GM23338 (cell line): ENCODE measurements at regions not wholly inside any gene's neighbourhood (a gene's known extent, or its start where the extent isn't known, plus 50 kb on each side); places are given as distances from the start of the nearest gene placed in this dataset.
"Not testable (repeated sequence)": the region's sequence is repeated elsewhere in the genome, so short reads cannot be mapped to it uniquely, and the experiment has no call there.

Source experiments
- ATAC-seq: fragments of 200-7000 bp; cut with Tn5 transposase; 3 replicates; pipeline ENCODE4 v1.9.1; 2020
- DNase-seq: peaks from one replicate; pipeline ENCODE4 v3.0.0-alpha.2; 2015; ENCODE audit warnings: low spot score
- H2AFZ ChIP-seq: fragments of 200-600 bp; sonication (generic); 2 replicates; pipeline ENCODE4 v1.8.0; 2016; ENCODE audit warnings: antibody characterized with exemption, mild to moderate bottlenecking, moderate library complexity
- H3F3A ChIP-seq: fragments of 200-600 bp; sonication (generic); replicated peaks from 2 replicates; pipeline ENCODE4 v1.8.0; 2017; ENCODE audit warnings: antibody characterized with exemption, mixed run types, low read depth
- H3K27ac ChIP-seq: fragments of 200-600 bp; sonication (generic); 2 replicates; pipeline ENCODE4 v1.6.1; 2016; ENCODE audit warnings: low read depth
- H3K27me3 ChIP-seq: fragments of 200-600 bp; sonication (generic); 2 replicates; pipeline ENCODE4 v1.8.0; 2016; ENCODE audit warnings: mild to moderate bottlenecking, mixed run types, moderate library complexity; ENCODE audit not compliant: insufficient read depth
- H3K36me3 ChIP-seq: fragments of 200-600 bp; sonication (generic); 2 replicates; pipeline ENCODE4 v1.8.0; 2016; ENCODE audit warnings: mild to moderate bottlenecking; ENCODE audit not compliant: insufficient read depth
- H3K4me1 ChIP-seq: fragments of 200-600 bp; sonication (generic); 2 replicates; pipeline ENCODE4 v1.8.0; 2016; ENCODE audit warnings: mild to moderate bottlenecking, moderate library complexity; ENCODE audit not compliant: insufficient read depth
- H3K4me2 ChIP-seq: fragments of 200-600 bp; sonication (generic); 2 replicates; pipeline ENCODE4 v1.7.1; 2017; ENCODE audit warnings: mixed run types
- H3K4me3 ChIP-seq: fragments of 200-600 bp; sonication (generic); 2 replicates; pipeline ENCODE4 v1.6.1; 2016; ENCODE audit warnings: mixed run types
- H3K79me2 ChIP-seq: fragments of 200-600 bp; sonication (generic); replicated peaks from 2 replicates; pipeline ENCODE4 v1.8.0; 2017; ENCODE audit warnings: mild to moderate bottlenecking; ENCODE audit not compliant: insufficient read depth
- H3K9me2 ChIP-seq: fragments of 200-600 bp; sonication (generic); 2 replicates; pipeline ENCODE4 v1.8.0; 2017; ENCODE audit not compliant: insufficient read depth
- H4K20me1 ChIP-seq: fragments of 200-600 bp; sonication (generic); replicated peaks from 2 replicates; pipeline ENCODE4 v1.8.0; 2017; ENCODE audit warnings: mild to moderate bottlenecking; ENCODE audit not compliant: insufficient read depth
- H3K27ac Mint-ChIP-seq: 2 replicates; pipeline ENCODE4 v1.8.0; 2020; ENCODE audit warnings: inconsistent platforms, mild to moderate bottlenecking, moderate library complexity, mixed read lengths
- H3K27me3 Mint-ChIP-seq: 3 replicates; pipeline ENCODE4 v1.8.0; 2022; ENCODE audit warnings: low read depth, mild to moderate bottlenecking, moderate library complexity, mixed read lengths, inconsistent platforms; ENCODE audit not compliant: insufficient read depth, poor library complexity
- H3K36me3 Mint-ChIP-seq: 3 replicates; pipeline ENCODE4 v1.8.0; 2021; ENCODE audit warnings: low read depth, mild to moderate bottlenecking, inconsistent platforms, moderate library complexity, mixed read lengths
- H3K4me1 Mint-ChIP-seq: 3 replicates; pipeline ENCODE4 v1.8.0; 2020; ENCODE audit warnings: mild to moderate bottlenecking, inconsistent platforms, mixed read lengths
- H3K4me3 Mint-ChIP-seq: 3 replicates; pipeline ENCODE4 v1.8.0; 2021; ENCODE audit warnings: moderate library complexity, mild to moderate bottlenecking, inconsistent platforms, mixed read lengths
- H3K9me3 Mint-ChIP-seq: 3 replicates; pipeline ENCODE4 v1.8.0; 2020; ENCODE audit warnings: moderate library complexity, mild to moderate bottlenecking, inconsistent platforms, mixed read lengths
- ETS1 ChIP-seq: IDR thresholded peaks from 2 replicates; pipeline ENCODE4 v1.6.1; 2016; ENCODE audit warnings: antibody characterized with exemption
- EZH2phosphoT487 ChIP-seq: fragments of 200-600 bp; sonication (generic); IDR thresholded peaks from one replicate; pipeline ENCODE4 v1.8.1; 2018; ENCODE audit warnings: antibody characterized with exemption; ENCODE audit not compliant: unreplicated experiment
- JUNB ChIP-seq: IDR thresholded peaks from one replicate; pipeline ENCODE4 v1.6.1; 2016; ENCODE audit warnings: antibody characterized with exemption; ENCODE audit not compliant: unreplicated experiment
- NANOG ChIP-seq: IDR thresholded peaks from 2 replicates; pipeline ENCODE4 v1.6.1; 2016; ENCODE audit warnings: antibody characterized with exemption, borderline replicate concordance
- POLR2AphosphoS5 ChIP-seq: IDR thresholded peaks from 2 replicates; pipeline ENCODE4 v1.6.1; 2016; ENCODE audit warnings: antibody characterized with exemption, low read depth
- STAT1 ChIP-seq: IDR thresholded peaks from one replicate; pipeline ENCODE4 v1.6.1; 2016; ENCODE audit warnings: antibody characterized with exemption; ENCODE audit not compliant: unreplicated experiment
- TF ChIP-seq, protein P1 (sequence below): IDR thresholded peaks from one replicate; pipeline ENCODE4 v1.6.1; 2018; ENCODE audit warnings: antibody characterized with exemption; ENCODE audit not compliant: unreplicated experiment

GRCh38 chr20:24855848-24856247 lies 93.2 kb upstream of the CST7 start (continued):
- TF ChIP-seq, protein P1, sequence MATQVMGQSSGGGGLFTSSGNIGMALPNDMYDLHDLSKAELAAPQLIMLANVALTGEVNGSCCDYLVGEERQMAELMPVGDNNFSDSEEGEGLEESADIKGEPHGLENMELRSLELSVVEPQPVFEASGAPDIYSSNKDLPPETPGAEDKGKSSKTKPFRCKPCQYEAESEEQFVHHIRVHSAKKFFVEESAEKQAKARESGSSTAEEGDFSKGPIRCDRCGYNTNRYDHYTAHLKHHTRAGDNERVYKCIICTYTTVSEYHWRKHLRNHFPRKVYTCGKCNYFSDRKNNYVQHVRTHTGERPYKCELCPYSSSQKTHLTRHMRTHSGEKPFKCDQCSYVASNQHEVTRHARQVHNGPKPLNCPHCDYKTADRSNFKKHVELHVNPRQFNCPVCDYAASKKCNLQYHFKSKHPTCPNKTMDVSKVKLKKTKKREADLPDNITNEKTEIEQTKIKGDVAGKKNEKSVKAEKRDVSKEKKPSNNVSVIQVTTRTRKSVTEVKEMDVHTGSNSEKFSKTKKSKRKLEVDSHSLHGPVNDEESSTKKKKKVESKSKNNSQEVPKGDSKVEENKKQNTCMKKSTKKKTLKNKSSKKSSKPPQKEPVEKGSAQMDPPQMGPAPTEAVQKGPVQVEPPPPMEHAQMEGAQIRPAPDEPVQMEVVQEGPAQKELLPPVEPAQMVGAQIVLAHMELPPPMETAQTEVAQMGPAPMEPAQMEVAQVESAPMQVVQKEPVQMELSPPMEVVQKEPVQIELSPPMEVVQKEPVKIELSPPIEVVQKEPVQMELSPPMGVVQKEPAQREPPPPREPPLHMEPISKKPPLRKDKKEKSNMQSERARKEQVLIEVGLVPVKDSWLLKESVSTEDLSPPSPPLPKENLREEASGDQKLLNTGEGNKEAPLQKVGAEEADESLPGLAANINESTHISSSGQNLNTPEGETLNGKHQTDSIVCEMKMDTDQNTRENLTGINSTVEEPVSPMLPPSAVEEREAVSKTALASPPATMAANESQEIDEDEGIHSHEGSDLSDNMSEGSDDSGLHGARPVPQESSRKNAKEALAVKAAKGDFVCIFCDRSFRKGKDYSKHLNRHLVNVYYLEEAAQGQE: no peak
- TF ChIP-seq STAT1 (no peak), JUNB (no peak), POLR2AphosphoS5 (no peak)

DNA sequence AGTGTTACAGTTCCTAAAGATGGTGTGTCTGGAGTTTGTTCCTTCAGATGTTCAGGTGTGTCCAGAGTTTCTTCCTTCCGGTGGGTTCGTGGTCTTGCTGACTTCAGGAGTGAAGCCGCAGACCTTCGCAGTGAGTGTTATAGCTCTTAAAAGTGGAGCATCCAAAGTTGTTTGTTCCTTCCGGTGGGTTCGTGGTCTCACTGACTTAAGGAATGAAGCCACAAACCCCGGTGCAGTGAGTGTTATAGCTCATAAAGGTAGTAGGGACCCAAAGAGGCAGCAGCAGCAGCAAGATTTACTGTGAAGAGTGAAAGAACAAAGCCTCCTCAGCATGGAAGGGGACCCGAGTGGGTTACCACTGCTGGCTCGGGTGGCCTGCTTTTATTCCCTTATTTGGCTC lies 90.6 kb upstream of the CST7 start:
- H3K4me2 ChIP-seq, H4K20me1 ChIP-seq, ATAC-seq, H3K27me3 ChIP-seq, H3K9me2 ChIP-seq, H2AFZ ChIP-seq, H3K27ac Mint-ChIP-seq, H3K27ac ChIP-seq, H3K4me1 ChIP-seq, H3K36me3 ChIP-seq, H3K4me3 ChIP-seq, H3K79me2 ChIP-seq, DNase-seq, H3K4me3 Mint-ChIP-seq, H3K27me3 Mint-ChIP-seq, H3K4me1 Mint-ChIP-seq, H3F3A ChIP-seq: not testable (repeated sequence)
- Mint-ChIP-seq H3K9me3 (peaks cover 71% of the 10 kb centered on the region), H3K36me3 (peaks cover 45% of the 10 kb centered on the region)

GRCh38 chr20:24859539-24859938 lies 89.5 kb upstream of the CST7 start:
- Histone ChIP-seq H3F3A (no peaks in the 10 kb centered on the region), H3K79me2 (no peaks in the 10 kb centered on the region), H3K4me2 (no peak overlapping the region), H3K27me3 (no peaks in the 10 kb centered on the region), H4K20me1 (no peaks in the 10 kb centered on the region), H3K4me3 (no peak overlapping the region), H3K9me2 (no peaks in the 10 kb centered on the region), H3K27ac (no peak overlapping the region), H3K4me1 (no peaks in the 10 kb centered on the region), H3K36me3 (peaks cover 4% of the 10 kb centered on the region; the same call in 1 of the 2 replicates), H2AFZ (no peak overlapping the region)
- Mint-ChIP-seq H3K9me3 (peaks cover 74% of the 10 kb centered on the region), H3K4me3 (no peak overlapping the region), H3K4me1 (no peaks in the 10 kb centered on the region), H3K27ac (no peak overlapping the region), H3K27me3 (peaks cover 4% of the 10 kb centered on the region), H3K36me3 (peaks cover 46% of the 10 kb centered on the region)
- no peak for DNase-seq
- TF ChIP-seq STAT1: no peak
- no peak for TF ChIP-seq EZH2phosphoT487
- TF ChIP-seq NANOG: no peak
- TF ChIP-seq POLR2AphosphoS5: no peak
- TF ChIP-seq ETS1: no peak
- ATAC-seq: no peak
